ENCODE measurements at regions not wholly inside any gene's neighbourhood (a gene's known extent, or its start where the extent isn't known, plus 50 kb on each side); places are given as distances from the start of the nearest gene placed in this dataset.

GRCh38 chr12:13924286-13924685 is 57.1 kb downstream of the GRIN2B start:
- Histone ChIP-seq H4K20me1 (ENCODE audit: insufficient read depth) (no peaks in the 10 kb centered on the region), H2AFZ (ENCODE audit: low read depth, low read length, poor library complexity, severe bottlenecking) (no peak overlapping the region), H3K27me3 (ENCODE audit: insufficient read depth, low read length) (no peaks in the 10 kb centered on the region), H3K9me2 (ENCODE audit: insufficient read depth) (peaks cover 3% of the 10 kb centered on the region; the same call in 1 of the 2 replicates), H3K4me3 (replicated peaks in 1 of 2; ENCODE audit: low read depth in 1 of 2, low read length in 2 of 2) (no peak overlapping the region), H3K79me2 (ENCODE audit: insufficient read depth, low read length) (no peaks in the 10 kb centered on the region), H3K9me3 (ENCODE audit: control insufficient read depth in 1 of 2, insufficient read depth in 1 of 2, low read depth in 1 of 2, low read length in 2 of 2) (no peaks in the 10 kb centered on the region), H3K36me3 (ENCODE audit: control insufficient read depth in 1 of 2, insufficient read depth in 2 of 2, low read length in 2 of 2) (no peaks in the 10 kb centered on the region), H3K4me1 (ENCODE audit: control insufficient read depth in 1 of 2, insufficient read depth in 2 of 2, low read length in 2 of 2) (no peaks in the 10 kb centered on the region), H3K9ac (ENCODE audit: low read length) (no peak overlapping the region), H3K4me2 (ENCODE audit: low read length) (no peak overlapping the region), H3K27ac (ENCODE audit: low read depth, low read length) (no peak overlapping the region)
- BruUV-seq (replicated peaks), result no TSS peak
- ATAC-seq (no peak), DNase-seq (ENCODE audit: low read depth, low spot score) (no peak)
- CTCF ChIA-PET, result no interaction called here
- RAD21 ChIA-PET (ENCODE audit: low non-redundant PET in 1 of 2, low total read pairs in 2 of 2, uncharacterized antibody in 2 of 2, unreplicated experiment in 2 of 2), result no interaction called here
- intact Hi-C loops (cut with micrococcal nuclease), result no loop called here
- TF ChIP-seq SP1 (IDR thresholded peaks at IDR 0.05; ENCODE audit: low read depth), result no peak
- TF ChIP-seq RAD21 (IDR thresholded peaks at IDR 0.05; ENCODE audit: low read depth), result no peak
- TF ChIP-seq CBX3 (IDR thresholded peaks at IDR 0.05; ENCODE audit: low read depth), result no peak
- TF ChIP-seq MAX (IDR thresholded peaks at IDR 0.05), result no peak
- TF ChIP-seq REST (IDR thresholded peaks at IDR 0.05; ENCODE audit: low read depth), result no peak
- TF ChIP-seq TCF7L2 (IDR thresholded peaks at IDR 0.05; ENCODE audit: borderline replicate concordance, extremely low read depth, insufficient read depth, insufficient read length), result no peak
- TF ChIP-seq EZH2phosphoT487 (IDR thresholded peaks at IDR 0.05; ENCODE audit: borderline replicate concordance), result no peak
- TF ChIP-seq CTCF (IDR thresholded peaks at IDR 0.05 in 2 of 3, conservative IDR thresholded peaks at IDR 0.05 in 1 of 3; ENCODE audit: borderline replicate concordance in 1 of 3, insufficient read depth in 1 of 3, low read depth in 2 of 3, low read length in 2 of 3), result no peak
- TF ChIP-seq EGR1 (IDR thresholded peaks at IDR 0.05; ENCODE audit: low read depth), result no peak
- POLR2A ChIA-PET, result no interaction called here

Data from HCT116 (cell line).